ENCODE measurements at regions not wholly inside any gene's neighbourhood (a gene's known extent, or its start where the extent isn't known, plus 50 kb on each side); places are given as distances from the start of the nearest gene placed in this dataset.
"Not testable (repeated sequence)": the region's sequence is repeated elsewhere in the genome, so short reads cannot be mapped to it uniquely, and the experiment has no call there.

DNA sequence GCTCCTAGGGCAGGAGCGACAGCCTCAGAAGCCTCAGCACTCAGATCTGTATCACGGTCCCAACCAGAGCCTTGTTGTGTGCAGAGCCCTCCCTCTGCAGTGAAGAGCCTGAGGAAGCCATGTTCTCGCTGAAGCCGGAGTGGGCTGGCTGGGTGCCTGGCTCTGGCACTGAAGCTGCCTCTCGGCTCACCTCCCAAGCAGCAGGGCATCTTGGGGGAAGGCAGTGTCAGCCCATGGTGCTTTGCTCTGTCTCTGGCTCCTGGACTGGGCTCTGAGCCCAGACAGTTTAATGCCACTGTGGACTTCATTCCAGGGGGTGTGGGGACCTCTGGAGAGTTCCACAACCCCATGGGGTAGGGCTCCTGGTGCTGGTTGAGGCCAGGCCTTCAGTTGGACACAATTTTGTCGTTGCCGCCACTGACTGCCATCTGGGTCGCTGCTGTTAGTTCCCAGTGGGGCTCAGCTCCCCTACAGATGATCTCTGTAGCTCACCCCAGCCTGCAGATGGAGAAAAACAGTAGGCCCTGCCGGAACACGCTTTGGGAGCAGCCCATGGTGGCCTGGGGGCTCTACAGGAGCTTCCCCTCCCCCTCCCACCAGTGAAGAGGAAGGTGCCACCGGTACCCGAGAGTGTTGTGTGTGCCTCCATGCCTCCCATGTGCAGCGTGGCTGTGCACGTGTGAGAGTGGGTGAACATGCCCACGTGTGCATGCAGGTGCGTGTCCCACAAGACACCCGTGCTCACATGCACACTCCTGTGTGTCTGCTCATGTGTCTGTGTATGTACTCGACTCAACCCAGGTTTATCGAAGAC is 86.5 kb upstream of the B3GAT1 start:
- DNase-seq (ENCODE audit: low read depth) = no peak

DNA sequence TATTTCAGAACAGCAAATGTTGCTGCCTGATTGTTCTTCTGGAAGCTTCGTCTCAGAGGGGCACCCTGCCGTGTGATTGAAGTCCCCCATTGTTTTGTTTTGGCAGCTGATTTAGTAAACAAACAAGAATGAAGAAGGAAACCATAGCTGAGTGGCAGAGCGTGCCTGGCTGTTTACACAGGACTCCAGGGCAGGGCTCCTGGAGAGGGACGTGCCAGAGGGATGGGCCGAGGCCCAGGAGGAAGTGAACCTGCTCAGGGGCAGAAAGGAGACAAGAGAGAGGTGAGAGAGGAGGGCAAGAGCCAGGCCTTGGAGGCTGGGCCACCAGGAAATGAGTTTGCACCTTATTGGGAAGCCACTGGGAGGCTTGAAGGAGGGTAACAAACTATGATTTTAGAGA is 85.5 kb upstream of the B3GAT1 start:
- DNase-seq (ENCODE audit: low read depth) = no peak

DNA sequence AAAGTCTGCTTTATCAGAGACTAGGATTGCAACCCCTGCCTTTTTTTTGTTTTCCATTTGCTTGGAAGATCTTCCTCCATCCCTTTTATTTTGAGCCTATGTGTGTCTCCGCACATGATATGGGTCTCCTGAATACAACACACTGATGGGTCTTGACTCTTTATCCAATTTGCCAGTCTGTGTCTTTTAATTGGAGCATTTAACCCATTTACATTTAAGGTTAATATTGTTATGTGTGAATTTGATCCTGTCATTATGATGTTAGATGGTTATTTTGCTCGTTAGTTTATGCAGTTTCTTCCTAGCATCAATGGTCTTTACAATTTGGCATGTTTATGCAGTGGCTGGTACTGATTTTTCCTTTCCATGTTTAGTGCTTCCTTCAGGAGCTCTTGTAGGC is 84.0 kb upstream of the B3GAT1 start:
- not testable (repeated sequence) for DNase-seq (ENCODE audit: low read depth)

DNA sequence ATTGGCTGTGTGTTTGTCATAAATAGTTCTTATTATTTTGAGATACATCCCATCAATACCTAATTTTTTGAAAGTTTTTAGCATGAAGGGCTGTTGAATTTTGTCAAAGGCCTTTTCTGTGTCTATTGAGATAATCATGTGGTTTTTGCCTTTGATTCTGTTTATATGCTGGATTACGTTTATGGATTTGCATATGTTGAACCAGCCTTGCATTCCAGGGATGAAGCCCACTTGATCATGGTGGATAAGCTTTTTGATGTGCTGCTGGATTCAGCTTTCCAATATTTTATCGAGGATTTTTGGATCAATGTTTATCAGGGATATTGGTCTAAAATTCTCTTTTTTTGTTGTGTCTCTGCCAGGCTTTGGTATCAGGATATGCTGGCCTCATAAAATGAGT is 82.4 kb upstream of the B3GAT1 start:
- DNase-seq (ENCODE audit: low read depth) = not testable (repeated sequence)

DNA sequence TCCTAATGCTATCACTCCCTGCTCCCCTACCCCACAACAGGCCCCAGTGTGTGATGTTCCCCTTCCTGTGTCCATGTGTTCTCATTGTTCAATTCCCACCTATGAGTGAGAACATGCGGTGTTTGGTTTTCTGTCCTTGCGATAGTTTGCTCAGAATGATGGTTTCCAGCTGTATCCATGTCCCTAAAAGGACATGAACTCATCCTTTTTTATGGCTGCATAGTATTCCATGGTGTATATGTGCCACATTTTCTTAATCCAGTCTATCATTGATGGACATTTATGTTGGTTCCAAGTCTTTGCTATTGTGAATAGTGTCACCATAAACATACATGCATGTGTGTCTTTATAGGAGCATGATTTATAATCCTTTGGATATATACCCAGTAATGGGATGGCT is 80.4 kb upstream of the B3GAT1 start:
- not testable (repeated sequence) for DNase-seq (ENCODE audit: low read depth)

DNA sequence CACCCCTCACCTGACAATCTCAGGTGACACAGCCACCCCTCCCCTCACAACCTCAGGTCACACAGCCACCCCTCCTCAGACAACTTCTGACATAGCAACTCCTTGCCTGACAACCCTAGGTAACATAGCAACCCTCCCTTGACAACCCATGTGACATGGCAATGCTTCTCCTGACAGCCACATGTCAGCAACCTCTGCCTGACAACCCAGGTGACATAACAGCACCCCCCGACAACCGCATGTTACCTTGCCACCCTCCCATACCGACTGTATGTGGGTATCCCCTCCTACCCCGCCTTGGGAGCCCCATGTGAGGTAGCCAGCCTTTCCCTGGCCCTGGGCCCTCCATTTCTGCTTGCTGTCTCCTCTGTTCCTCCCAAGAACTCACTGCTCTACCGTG is 77.7 kb upstream of the B3GAT1 start:
- DNase-seq (ENCODE audit: low read depth) = no peak

DNA sequence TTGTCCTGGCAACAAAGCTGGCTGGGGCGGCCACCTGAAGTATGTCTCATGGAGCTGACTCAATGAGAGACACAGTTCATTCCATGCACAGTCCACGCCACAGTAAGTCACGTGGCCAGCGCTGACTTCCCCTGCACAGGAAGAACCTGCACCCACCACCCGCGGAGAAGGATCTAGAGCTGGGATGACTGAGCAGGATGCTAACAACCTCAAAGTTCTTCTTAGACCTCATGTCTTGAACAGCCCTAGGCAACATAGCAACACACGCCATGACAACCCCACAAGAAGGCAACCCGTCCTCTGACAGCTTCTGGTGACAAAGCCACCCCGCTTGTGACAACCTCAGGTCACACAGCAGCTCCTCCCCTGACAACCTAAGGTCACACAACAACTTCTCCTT is 76.9 kb upstream of the B3GAT1 start:
- DNase-seq (ENCODE audit: low read depth) = no peak

DNA sequence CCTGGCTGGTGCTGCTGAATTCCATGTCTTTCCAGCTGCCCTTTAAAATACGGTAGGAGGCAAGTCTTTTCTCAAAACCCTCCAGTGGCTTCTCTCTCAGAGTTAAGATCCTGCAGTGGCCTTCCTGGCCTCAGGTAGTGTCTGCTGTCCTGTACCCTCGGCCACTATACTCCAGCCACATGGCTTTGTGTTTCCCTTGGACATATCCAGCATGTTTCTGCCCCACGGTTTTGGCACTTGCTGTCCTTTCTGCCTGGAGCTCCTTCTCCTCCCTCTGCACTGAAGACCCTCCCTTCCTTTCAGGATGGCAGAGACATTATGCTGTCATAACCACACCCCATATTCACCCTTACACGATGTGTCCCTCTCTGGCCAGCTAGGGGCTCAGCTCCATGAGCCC is 76.5 kb upstream of the B3GAT1 start:
- no peak for DNase-seq (ENCODE audit: low read depth)

DNA sequence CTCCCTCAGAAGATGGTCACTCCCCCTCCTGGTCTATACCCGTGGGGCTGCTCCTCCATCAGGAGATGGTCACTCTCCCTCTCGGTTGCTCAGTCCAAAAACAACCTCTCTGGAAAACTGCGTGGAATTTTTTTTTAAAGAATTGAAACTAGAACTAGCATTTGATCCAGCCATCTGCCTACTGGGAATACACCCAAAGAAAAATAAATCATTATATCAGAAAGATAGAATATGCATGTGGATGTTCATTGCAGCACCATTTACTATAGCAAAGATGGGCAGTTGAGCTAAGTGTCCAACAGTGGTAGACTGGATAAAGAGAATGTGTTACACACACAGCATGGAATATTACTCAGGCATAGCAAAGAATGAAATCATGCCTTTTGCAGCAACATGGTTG is 75.7 kb upstream of the B3GAT1 start:
- no peak for DNase-seq (ENCODE audit: low read depth)

DNA sequence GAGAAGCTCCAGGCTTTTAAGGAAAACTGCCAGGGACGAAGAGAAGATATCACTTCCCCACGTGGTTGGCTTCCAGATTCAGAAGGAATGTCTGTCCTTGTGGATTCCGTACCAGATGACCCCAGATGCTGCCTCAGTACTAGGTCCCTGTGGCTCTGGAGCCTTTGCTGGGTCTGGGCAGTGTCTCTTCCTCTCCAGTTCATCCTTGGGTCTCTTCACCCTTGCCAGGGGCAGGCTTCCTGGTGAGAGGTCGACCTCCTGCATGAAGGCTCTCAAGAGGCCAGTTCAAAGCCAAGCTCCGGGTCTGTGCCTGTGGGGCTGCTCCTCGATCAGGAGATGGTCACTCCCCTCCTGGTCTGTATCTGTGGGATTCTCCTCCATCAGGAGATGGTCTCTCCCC is 74.7 kb upstream of the B3GAT1 start:
- no peak for DNase-seq (ENCODE audit: low read depth)

DNA sequence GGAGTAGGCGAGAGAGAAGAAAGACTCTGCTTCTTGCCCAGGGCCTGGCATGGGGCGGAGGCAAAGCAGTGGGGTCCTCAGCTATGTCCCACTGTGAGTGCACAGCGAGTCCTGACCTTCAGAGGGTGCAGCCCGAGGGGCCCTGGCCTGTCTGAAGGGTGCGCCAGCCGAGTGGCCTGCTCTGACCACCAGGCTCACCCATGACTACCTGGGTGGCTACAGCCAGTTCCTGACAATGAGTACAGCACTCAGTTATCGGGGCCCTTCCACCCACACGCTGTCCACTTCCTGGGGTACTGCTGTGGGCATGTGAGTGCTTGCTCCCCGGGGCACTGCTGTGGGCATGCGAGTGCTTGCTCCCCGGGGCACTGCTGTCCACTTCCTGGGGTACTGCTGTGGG is 74.1 kb upstream of the B3GAT1 start:
- no peak for DNase-seq (ENCODE audit: low read depth)

DNA sequence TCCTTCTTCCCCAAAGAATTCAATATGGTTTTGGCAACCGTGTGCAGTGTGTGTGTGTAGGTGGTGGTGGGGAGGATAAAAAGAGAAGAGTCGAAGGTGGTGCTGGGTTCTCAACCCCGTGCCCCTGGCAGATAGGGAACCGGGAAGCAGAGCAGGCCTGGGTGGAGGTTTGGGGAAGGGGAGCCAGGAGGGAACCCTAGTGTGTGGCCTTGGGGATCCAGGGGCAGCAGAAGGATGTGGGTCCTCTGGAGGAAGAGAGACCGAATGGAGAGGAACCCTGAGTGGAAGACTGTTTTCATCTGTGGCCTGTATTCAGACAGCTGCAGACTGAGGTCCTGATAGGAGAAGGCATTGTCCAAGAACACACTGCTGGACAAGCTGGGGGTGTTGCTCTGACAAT is 73.3 kb upstream of the B3GAT1 start:
- no peak for DNase-seq (ENCODE audit: low read depth)

DNA sequence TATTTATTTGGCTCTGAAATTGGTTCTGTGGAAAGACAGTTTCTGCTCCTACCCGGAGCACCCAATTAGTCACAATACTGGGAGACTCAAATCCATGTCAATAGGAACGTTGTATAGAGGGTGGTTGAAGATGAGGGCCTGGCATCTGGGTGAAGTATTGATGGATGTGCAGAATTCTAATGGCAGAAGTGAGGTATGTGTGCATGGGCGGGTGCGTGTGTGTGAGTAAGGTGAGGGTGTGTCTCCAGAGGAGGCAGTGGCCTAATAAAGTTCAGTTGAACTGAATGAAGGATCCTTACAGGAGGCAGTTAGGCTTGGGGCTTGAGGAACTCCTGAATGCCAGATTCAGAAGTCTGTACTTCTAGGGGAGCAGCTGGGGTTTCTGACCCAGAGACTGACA is 71.8 kb upstream of the B3GAT1 start:
- DNase-seq (ENCODE audit: low read depth) = no peak

DNA sequence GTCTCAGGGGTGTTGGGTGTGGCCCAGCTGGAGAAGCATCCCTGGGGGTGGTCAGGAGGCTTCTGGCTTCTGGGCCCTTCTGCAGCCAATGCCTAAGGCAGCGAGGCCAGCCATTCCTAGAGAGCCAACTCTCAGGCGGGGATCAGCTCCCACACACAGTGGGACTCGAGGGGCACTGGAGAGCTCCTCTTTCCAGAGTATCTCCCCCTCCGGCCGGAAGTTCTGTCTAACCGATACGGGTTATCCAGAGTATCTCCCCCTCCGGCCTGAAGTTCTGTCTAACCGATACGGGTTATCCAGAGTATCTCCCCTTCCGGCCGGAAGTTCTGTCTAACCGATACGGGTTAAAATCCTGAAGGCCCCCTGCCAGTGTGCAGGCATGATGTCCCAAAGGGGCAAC is 71.2 kb upstream of the B3GAT1 start:
- no peak for DNase-seq (ENCODE audit: low read depth)

DNA sequence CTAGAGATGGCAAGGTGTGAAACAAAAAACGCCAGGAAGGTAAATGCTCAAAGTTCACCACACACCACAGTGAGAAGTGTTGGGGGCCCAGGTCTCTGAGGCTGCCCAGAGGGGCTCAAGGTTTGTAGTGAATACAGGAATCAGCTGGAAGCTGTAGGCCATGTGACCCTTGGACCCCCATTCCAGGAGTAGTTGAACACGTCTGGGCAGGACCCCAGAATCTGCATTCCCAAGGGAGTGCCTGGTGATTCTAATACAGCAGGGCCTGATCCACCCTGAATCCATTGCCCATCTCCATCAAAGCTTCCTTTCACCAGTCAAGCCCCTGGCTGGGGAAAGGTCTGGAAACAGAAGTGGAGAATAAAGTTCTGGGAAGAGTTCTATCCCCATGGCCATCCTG is 70.8 kb upstream of the B3GAT1 start:
- DNase-seq (ENCODE audit: low read depth) = no peak

DNA sequence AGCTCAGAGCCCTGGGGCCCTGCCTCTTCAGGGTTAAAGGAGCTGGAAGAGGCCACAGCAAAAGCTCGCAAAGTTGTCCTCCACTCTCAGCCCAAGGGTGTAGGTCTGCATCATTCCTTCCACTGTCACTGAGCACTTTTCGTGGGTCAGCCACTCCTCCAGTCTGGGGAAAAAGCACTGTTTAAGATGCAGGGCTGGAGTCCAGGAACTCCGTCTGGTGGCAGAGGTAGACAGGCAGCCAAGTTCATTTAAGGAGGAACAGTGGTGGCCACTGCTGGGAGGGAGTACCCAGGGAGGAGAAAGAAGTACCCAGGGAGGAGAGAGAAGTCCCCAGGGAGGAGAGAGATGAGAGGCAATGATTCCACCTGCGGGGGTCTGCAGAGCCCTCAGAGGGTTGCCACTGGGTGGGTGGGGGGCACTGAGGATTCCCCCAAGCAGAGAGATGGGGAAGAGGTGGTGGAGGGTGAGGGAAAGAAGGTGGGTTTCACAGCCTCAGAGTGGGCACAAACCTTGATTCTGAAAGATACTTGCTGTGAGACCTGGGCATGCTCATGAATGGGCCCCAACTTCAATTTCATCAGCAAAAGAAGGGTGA is 70.0 kb upstream of the B3GAT1 start:
- DNase-seq (ENCODE audit: low read depth) = no peak

DNA sequence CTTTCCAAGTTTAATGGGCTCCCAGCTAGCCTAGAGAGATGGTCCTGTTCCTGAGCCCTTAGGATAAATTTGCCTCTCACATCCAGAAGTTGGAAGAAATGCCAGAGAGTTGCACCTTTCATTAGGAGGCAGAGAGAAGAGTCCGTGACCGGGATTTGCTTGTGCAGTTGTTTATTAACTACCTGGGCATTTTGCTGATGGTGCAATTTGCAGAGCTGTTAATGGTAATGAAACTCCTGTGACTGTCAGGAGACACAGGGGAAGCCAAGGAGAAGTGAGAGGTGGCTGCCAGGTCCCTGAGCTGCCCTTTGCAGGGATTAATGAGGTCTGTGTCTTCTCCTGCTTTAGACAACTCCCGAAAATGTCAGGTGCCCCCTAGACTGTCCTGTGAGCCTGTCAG is 69.1 kb upstream of the B3GAT1 start:
- no peak for DNase-seq (ENCODE audit: low read depth)

DNA sequence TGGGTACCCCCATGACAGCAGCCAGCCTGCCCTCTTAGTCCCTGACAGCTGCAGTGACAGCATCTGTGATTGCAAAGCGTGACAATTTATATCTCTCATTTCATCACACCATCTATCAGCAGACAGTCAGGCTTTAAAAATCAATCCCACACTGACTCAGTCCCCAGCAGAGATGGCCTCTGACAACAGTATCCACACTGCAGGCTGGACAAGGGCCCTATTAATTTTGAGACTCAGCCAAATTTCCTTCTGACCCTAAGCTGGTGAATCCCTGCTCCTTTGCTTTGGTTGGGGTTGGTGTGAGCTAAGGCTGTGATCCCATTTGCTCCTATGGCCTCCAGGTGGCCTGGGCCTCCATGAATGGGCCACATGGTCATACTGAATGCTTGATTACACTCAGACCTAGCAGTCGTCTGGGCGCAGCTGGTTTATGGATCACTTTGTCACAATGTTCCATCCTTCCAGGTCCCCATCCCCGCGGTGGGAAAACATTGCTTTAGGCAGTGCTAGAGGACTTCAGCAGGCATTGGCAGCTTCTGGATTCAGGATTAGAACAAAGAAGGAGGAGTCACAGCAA is 68.2 kb upstream of the B3GAT1 start:
- DNase-seq (ENCODE audit: low read depth) = no peak

DNA sequence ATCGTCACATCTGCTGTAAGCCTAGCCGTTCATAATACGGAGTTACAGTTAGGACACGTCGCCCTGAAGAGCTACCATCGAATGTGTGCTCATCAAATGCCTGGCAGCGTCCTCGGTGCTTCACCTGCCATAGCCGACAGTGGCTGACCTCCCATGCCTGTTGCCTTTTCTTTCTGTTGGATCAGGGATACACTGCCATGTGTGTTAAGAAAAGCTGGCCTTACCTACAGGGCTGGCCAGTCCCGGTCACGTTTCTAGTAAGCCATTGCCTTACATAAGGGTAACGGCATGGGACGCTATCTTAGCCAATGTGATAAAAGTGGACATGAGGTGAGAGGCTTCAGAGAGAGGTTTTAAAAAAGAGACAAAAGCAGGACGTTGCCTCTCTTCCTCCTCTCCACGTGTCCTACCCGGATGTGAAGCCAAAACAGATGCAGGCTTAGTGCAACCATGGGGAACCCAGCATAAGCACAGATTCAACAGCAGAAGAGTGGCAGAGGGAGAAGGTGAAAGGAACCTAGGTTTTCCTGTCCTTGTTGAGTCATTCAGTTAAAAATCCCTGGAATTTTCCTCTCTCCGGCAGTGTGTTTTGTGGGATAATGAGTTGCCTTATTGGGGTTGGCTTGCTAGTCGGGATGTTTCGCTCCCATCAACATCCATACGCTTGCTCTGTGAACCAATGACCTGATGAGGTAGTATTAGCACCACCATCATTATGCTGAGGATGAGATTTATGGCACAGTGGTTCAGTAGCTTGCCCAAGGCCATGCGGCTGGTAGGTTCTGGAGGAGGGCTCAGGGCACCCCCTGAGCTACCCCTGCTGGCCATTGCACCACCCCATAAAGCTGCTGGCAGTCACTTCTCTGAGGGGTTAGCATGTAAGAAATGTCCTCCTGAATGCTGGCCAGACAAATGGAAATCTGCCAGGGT is 67.4 kb upstream of the B3GAT1 start:
- no peak for DNase-seq (ENCODE audit: low read depth)

DNA sequence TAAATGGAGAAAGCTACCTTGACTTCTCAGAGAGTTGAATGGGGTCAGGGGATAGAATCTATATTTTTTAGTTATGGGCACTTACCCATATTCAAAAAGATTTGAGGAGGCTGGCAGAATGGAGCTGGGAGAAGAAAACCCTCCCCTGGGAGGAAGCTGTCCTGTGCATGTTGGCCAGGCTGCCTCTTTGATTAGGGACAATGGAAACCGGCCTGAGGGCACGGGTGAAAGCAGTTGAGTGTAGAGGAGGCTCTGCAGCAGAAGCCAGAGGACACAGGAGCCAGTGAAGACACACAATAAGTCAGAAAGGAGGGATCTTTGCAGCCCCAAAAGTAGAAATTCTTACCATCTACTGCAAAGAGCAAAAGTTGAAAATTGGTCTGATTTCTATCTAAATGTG is 66.6 kb upstream of the B3GAT1 start:
- no peak for DNase-seq (ENCODE audit: low read depth)

DNA sequence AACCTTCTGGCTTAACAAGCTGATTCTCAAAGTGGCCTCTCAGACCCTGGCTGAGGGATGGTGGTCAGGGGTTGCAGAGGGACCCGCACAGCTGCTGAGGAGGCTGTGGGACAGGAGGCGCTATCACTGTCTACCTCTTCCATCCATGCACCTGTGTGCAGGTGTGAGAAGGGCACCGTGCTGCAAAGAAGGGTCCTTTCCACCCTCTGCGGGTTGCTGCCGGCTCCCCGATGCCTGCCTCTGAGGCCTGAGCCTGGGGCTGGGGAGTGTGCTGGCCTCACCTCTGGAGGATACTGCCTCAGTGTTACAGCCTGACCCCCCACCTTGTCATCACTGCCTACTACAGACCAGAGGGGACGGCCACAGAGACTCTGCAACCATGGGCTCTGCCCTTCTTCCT is 66.1 kb upstream of the B3GAT1 start:
- DNase-seq (ENCODE audit: low read depth) = no peak

DNA sequence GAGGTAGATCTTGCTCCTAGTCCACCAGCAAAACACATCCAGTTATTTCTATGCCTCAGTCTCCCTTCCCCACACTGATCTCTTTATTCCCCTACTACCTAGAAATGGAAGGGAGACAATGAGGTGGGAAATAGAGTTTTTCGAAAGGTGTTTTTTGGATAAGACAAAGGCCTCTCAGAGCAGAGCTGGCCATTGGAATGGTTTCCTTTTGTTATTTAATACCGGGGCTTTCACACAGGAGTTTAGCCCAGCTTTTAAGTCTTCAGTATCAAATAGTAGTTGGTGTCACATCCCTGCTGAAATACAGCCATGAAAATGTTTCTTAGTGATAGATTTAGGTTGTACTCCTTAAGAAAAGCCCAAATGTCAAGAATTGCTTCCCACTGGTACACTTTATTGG is 65.4 kb upstream of the B3GAT1 start:
- no peak for DNase-seq (ENCODE audit: low read depth)
